ENCODE measurements at regions not wholly inside any gene's neighbourhood (a gene's known extent, or its start where the extent isn't known, plus 50 kb on each side); places are given as distances from the start of the nearest gene placed in this dataset.
"Not testable (repeated sequence)": the region's sequence is repeated elsewhere in the genome, so short reads cannot be mapped to it uniquely, and the experiment has no call there.

GRCh38 chr17:64730023-64730422 lies 67.9 kb upstream of the SMURF2 start:
- not testable (repeated sequence) for DNase-seq (ENCODE audit: low spot score); ATAC-seq

DNA sequence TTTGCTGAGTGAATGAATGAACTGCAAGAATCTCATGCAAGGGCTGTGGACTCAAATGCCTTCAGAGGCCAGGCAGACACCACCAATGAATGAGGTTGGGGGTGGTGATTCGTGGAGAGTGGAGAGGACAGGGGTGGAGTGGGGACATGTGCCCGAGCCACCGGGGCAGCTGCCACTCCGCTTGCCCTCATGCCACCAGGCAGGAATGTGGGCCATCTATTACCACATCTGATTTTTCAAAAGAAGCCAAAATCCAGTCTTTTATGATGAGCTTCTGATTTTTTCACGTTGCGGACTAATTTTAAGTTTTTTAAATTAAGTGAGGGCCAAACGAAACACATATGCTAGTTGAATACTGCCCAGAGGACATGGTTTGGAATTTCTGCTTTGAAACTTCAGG lies 67.1 kb upstream of the SMURF2 start:
- DNase-seq (ENCODE audit: low spot score) (no peak), ATAC-seq (no peak)

DNA sequence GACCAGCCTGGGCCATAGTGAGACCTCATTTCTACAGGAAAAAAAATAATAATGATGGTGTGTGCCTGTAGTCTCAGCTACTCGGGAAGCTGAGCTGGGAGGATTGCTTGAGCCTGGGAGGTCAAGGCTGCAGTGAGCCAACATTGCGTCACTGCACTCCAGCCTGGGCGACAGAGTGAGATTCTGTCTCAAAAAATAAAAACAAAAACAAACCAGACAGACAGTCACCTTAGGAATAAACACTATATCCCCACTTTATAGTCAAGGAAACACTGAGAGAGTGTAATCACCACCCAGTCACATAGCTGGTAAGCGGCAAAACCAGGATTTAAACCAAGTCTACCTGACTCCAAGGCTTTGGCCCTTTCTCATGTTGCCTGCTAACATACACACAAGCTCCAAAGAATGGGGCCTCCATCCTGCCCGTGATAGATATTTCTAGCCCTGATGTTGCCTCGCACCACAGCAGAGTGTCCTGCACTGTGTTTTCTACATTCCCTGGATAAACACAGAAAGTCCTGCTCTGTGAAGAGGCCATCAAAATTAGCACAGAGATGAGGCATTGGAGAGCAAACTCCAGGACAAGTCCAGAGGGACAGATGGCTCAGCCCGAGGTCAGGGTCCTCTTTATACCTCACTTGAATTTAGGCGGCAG lies 66.1 kb upstream of the SMURF2 start:
- ATAC-seq (peak; percentile 64), DNase-seq (ENCODE audit: low spot score) (no peak)

GRCh38 chr17:64726025-64726424 lies 63.9 kb upstream of the SMURF2 start:
- not testable (repeated sequence) for DNase-seq (ENCODE audit: low spot score); ATAC-seq

DNA sequence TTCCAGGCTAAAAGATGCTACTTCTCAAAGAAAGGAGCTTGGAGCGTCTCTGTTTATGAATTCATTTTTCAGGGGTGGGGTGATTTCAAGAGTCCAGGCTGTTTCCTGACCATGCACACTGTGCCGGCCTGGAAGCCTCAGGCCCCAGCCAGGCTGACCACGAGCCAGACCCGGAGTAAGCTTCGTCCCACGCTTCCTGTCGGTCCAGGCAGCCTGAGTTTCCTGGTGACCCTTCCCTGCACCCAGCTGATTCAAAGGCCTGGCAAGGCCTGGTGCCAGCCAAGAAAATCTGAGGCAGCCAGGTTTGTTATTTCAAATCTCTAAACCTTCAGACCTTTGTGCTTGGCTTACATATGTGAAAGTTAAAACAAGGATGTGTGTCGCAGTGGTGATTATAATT lies 62.1 kb upstream of the SMURF2 start:
- peak; percentile 49 for DNase-seq (ENCODE audit: low spot score)
- peak; percentile 69 for ATAC-seq

DNA sequence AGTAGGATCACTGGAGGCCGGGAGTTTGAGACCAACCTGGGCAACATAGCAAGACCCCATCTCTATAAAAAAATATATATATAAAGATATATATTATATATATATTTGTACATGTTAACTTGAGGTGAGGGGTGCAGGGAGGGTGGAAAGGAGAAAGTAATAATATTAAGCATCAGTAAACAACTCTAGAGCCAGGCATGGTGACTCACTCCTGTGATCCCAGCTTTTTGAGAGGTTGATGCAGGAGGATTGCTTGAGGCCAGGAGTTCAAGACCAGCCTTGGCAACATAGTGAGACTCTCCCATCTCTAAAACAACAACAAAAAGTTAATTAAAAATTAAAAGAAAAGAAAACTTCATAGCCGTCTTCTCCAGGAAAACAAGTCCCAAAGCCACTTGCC lies 61.7 kb upstream of the SMURF2 start:
- ATAC-seq (no peak), DNase-seq (ENCODE audit: low spot score) (no peak)

- not testable (repeated sequence) for ATAC-seq; DNase-seq (ENCODE audit: low spot score)
Measured at GRCh38 chr17:64721556-64721955, 59.4 kb upstream of the SMURF2 start.

DNA sequence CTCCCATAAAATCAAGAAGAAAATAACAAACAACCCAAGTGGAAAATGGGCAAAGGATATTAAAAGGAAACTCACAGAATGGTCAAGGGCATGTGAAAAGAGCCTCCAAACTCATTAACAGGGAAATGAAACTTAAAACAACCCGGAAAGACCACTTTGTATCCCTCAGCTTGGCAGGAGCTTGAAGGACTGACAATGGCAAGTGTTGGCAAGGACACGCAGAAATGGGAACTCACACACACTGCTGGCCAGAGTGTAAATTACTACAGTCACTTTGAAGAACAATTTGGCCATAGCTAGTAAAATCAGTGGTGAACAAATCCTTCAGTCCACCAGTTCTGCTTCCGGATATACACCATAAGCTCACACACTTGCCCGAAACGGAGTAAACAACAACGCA lies 58.1 kb upstream of the SMURF2 start:
- ATAC-seq; DNase-seq (ENCODE audit: low spot score): not testable (repeated sequence)

DNA sequence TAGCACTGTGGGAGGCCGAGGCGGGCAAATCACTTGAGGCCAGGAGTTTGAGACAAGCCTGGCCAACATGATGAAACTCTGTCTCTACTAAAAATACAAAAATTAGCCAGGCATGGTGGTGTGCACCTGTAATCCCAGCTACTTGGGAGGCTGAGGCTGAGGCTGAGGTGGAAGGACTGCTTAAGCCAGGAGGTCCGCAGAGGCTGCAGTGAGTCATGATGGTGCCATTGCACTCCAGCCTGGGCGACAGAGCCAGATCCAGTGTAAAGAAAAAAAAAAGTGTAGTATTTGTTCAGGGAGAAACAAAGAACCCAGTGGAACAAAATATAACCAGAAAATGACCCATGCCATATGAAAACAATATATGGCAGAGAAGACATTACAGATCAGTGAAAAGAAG lies 57.4 kb upstream of the SMURF2 start:
- ATAC-seq; DNase-seq (ENCODE audit: low spot score): not testable (repeated sequence)

- not testable (repeated sequence) for DNase-seq (ENCODE audit: low spot score); ATAC-seq
Measured at GRCh38 chr17:64718816-64719215, 56.7 kb upstream of the SMURF2 start.

GRCh38 chr17:64718058-64718457 lies 56.0 kb upstream of the SMURF2 start:
- DNase-seq (ENCODE audit: low spot score), result no peak
- no peak for ATAC-seq

DNA sequence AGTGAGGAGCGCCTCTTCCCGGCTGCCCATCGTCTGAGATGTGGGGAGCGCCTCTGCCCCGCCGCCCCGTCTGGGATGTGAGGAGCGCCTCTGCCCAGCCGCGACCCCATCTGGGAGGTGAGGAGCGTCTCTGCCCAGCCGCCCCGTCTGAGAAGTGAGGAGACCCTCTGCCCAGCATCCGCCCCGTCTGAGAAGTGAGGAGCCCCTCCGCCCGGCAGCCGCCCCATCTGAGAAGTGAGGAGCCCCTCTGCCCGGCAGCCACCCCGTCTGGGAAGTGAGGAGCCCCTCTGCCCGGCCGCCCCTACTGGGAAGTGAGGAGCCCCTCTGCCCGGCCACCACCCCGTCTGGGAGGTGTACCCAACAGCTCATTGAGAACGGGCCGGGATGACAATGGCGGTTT lies 54.4 kb upstream of the SMURF2 start:
- ATAC-seq; DNase-seq (ENCODE audit: low spot score): not testable (repeated sequence)

GRCh38 chr17:64713786-64714185 lies 51.7 kb upstream of the SMURF2 start:
- not testable (repeated sequence) for DNase-seq (ENCODE audit: low spot score)
- ATAC-seq, result peak; percentile 31

DNA sequence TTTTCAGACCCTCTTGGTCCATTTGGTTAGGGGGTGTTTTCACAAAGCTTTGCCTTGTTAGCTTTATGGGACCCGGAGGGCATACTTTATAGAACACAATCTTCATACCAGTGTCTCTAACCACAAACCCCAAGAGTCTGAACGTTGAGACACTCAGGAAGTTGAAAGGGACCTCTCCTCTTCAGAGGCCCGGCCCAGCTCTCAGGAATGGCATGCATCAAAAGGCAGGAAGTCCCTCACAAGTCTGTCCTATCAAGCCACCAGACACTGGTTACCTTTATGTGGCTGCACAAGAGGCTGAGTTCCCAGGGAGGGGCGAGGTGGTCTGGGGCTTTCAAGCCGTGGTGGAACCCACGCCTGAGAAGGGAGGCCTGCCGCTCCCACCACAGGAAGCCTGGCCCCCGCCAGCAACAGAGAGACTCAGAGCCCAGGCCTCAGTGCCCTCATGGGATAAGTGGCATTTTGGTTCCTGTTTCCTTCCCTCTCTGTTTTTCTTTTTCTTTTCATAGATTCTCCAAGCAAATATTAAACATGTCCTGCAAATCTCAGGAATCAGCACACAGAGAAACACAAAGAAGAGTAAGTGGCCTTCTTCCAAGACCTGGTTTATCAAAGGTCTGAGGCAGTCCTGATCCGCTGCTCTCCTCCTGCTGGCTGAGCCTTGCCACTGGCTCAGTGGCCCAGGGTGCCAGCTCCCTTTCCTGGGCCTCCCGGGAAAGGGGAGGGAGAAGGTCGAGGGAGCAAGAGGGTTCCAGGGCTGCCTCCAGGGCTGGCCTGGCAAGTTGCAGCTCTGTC lies 50.6 kb upstream of the SMURF2 start:
- DNase-seq (ENCODE audit: low spot score); ATAC-seq: not testable (repeated sequence)
